GM12864 (cell line): ENCODE measurements at regions not wholly inside any gene's neighbourhood (a gene's known extent, or its start where the extent isn't known, plus 50 kb on each side); places are given as distances from the start of the nearest gene placed in this dataset.

ENCODE experiments used
- DNase-seq: peaks from one replicate; pipeline ENCODE4 v3.0.0-alpha.2; 2011; ENCODE audit warnings: low read depth
- H3K4me3 ChIP-seq: 2 replicates; pipeline ENCODE4 v1.5.1; 2011; ENCODE audit warnings: mild to moderate bottlenecking, low read depth, low read length, control low read depth
- TF ChIP-seq, protein P1 (sequence below): IDR thresholded peaks from 2 replicates; pipeline ENCODE4 v1.5.1; 2011; ENCODE audit warnings: low read depth, mild to moderate bottlenecking, moderate library complexity, low read length, control low read depth, inconsistent platforms; ENCODE audit errors: missing control alignments

DNA sequence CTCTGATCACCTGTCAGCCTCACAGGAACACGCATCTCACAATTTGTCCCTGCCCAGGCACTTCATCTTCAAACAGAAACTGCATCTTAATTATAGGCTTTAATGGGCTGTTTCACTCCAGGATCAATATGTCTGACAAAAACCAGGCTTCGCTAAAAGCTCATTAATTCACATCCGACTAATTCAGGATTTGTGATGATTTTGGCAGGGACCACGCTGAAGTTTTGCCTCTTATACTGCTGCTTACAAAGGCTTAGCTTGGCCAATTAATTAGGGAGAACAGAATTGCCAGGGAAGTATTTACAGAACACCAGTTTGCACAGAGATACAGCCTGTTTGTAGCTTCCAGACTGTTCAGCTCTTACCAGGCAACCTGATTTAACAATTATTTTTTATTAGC is 541.0 kb upstream of the SPTLC3 start:
- TF ChIP-seq, protein P1, sequence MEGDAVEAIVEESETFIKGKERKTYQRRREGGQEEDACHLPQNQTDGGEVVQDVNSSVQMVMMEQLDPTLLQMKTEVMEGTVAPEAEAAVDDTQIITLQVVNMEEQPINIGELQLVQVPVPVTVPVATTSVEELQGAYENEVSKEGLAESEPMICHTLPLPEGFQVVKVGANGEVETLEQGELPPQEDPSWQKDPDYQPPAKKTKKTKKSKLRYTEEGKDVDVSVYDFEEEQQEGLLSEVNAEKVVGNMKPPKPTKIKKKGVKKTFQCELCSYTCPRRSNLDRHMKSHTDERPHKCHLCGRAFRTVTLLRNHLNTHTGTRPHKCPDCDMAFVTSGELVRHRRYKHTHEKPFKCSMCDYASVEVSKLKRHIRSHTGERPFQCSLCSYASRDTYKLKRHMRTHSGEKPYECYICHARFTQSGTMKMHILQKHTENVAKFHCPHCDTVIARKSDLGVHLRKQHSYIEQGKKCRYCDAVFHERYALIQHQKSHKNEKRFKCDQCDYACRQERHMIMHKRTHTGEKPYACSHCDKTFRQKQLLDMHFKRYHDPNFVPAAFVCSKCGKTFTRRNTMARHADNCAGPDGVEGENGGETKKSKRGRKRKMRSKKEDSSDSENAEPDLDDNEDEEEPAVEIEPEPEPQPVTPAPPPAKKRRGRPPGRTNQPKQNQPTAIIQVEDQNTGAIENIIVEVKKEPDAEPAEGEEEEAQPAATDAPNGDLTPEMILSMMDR, result no peak
- H3K4me3 ChIP-seq, result no peak overlapping the region
- no peak for DNase-seq

DNA sequence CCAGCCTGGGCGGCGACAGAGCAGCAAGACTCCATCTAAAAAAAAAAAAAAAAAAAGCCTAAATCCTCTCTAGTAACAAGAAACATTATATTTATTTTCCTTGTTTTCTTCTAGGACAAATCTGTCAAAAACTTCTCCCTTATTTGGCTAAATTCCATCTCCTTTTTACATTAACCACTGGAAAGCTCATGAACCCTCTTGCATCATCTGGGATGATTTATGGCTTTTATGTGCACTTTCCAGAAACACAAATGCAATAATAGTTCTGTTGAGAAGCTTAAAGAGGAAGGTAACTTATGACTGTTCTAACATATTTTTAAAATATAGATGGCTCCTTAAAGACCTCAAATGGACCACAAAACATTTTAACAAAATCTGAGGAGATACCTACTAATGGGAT is 526.1 kb upstream of the SPTLC3 start:
- DNase-seq, result no peak
- no peak overlapping the region for H3K4me3 ChIP-seq
- TF ChIP-seq, protein P1, result no peak

DNA sequence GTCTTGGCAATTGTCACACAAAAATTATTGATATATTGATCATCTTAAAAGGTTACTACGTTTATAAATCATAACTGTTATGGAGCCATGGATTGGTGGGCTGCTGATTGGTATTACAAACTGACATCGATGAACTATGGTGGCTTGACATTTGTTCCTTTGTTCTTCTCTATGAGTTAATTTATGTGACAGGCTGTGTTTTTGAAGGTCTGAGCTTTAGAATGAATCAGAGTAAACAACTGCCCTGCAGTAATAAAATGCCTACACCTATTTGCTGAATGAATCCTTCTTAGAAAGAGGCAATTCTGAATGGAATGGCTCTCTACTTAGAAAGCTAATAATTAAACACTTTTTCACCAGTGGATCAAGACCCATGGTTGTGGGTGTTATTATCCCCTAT is 506.3 kb upstream of the SPTLC3 start:
- no peak overlapping the region for H3K4me3 ChIP-seq
- DNase-seq, result no peak
- TF ChIP-seq, protein P1, result no peak

DNA sequence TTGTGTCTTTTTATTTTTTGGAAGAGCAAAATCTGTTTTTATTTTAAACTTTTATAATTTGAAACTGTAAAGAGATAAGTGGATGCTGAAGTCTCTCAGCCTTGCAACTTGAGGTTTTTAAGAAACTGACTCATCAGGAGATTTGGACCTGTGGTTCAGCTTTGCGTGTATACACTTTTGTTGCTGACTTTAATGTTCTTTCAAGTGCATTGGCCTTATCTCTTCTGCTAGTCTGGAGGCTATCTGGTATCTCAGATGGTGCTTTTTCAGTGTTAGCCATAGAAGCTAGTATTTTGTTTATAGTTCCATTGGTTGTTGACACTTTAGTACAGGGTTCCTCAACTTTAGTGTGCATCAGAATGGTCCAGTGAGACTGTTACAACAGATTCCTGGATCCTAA is 504.0 kb upstream of the SPTLC3 start:
- H3K4me3 ChIP-seq, result no peak overlapping the region
- TF ChIP-seq, protein P1, result no peak
- DNase-seq, result no peak

DNA sequence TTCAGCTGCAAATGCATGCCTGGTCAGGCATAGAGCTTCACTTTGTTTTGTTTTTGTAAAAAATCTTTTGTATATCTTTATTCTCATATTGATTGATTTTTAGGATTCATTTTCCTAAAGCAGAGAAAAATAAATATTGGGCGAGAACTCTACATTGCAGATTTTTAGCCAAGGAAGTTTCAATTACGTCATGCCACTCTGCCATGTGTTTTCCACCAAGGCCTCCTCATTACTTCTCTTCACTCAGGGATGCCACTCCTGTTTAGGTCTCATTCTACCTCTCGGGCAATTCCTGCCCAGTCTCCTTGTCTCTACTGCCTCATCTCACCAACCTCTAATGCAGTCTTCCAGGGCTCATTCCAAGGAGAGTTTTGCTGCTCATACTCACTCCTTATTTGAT is 497.3 kb upstream of the SPTLC3 start:
- no peak overlapping the region for H3K4me3 ChIP-seq
- TF ChIP-seq, protein P1, result no peak
- DNase-seq, result no peak

- DNase-seq, result no peak
- TF ChIP-seq, protein P1, result no peak
- no peak overlapping the region for H3K4me3 ChIP-seq
Observed at GRCh38 chr20:12512755-12513154, 496.0 kb upstream of the SPTLC3 start.

DNA sequence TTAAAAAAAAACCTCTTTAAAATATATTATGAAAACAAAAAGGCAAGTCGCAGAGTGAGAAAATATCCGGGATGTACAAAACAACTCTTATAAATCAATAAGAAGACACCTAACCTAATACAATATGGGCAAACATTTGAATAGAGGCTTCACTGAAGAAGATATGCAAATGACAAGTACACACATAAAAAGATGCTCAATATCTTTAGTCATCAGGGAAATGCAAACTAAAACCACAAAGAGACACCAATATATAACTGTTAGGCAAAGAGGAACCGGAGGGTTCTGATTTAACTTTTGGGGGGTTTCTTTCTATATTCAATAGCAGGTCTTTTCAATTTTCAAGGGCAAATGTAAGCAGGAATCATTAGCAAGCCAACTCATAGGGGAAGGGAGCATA is 480.7 kb upstream of the SPTLC3 start:
- H3K4me3 ChIP-seq, result no peak overlapping the region
- DNase-seq, result no peak
- TF ChIP-seq, protein P1, result no peak
